VCaP (cell line): ENCODE measurements at regions not wholly inside any gene's neighbourhood (a gene's known extent, or its start where the extent isn't known, plus 50 kb on each side); places are given as distances from the start of the nearest gene placed in this dataset.

Source experiments
- H3K27ac ChIP-seq: fragments of 450-650 bp; 2 replicates; pipeline ENCODE4 v1.5.1; 2017
- TF ChIP-seq, protein P1 (sequence below): fragments of 450-650 bp; conservative IDR thresholded peaks from 2 replicates; pipeline ENCODE4 v1.5.1; 2017; ENCODE audit warnings: mild to moderate bottlenecking, moderate library complexity

DNA sequence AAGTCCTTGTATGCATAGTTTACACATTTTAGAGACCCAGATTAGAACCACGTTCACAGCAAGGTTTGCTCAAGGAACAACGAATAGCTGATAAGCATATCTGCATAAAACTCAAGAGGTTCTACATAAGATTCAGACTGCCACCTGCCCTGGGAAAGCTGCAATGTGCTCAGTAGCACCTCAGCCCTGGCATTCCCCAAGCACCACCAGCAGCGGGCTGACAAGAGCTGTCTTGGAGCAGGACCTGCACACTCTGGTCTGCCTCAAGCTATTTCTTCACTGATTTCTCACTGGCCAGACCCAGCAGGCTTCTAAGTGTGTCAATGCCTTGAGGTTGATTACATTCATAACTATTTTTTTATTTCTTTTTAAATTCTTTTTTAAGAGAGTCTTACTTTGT lies 65.8 kb upstream of the UQCRFS1 start:
- no peak overlapping the region for H3K27ac ChIP-seq
- TF ChIP-seq, protein P1, sequence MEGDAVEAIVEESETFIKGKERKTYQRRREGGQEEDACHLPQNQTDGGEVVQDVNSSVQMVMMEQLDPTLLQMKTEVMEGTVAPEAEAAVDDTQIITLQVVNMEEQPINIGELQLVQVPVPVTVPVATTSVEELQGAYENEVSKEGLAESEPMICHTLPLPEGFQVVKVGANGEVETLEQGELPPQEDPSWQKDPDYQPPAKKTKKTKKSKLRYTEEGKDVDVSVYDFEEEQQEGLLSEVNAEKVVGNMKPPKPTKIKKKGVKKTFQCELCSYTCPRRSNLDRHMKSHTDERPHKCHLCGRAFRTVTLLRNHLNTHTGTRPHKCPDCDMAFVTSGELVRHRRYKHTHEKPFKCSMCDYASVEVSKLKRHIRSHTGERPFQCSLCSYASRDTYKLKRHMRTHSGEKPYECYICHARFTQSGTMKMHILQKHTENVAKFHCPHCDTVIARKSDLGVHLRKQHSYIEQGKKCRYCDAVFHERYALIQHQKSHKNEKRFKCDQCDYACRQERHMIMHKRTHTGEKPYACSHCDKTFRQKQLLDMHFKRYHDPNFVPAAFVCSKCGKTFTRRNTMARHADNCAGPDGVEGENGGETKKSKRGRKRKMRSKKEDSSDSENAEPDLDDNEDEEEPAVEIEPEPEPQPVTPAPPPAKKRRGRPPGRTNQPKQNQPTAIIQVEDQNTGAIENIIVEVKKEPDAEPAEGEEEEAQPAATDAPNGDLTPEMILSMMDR, result no peak

DNA sequence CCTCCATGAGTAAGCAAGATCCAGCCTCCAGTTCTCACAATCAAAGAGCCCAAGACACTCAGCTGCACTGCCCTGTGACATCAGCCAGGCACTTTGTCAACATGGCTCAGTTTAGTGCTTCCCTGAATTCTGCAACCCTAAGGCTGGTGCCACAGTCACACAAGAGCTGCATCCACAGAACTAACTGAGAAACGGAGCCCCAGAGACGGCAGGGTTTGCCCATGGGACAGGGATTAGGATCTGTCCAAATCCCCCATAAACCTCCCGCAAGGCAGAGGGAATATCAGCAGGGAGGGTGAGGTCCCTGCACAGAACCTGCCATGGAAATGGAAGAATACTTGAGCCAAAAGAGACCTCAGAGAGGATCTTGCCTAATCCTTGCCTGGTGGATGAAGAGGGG lies 70.4 kb upstream of the UQCRFS1 start:
- TF ChIP-seq, protein P1, result no peak
- no peak overlapping the region for H3K27ac ChIP-seq

DNA sequence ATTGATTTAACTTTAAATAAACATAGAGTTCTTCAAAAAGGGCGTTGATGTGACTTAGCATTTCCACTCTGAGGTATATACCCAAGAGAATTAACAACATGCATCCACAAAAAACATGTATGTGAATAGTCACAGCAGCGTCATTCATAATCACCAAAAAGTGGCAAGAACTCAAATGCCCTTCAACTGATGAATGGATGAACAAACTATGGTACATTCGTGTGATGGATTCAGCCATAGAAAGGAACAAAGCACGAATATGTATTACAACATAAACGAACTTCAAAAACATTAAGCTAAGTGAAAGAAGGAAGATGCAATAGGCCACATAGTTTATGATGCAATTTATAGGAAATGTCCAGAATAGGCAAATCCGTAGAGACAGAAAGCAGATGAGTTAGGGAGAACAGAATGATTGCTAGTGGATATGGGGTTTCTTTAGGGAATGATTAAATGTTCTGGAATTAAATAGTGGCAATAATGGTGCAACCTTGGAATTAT lies 72.3 kb upstream of the UQCRFS1 start:
- H3K27ac ChIP-seq, result no peak overlapping the region
- TF ChIP-seq, protein P1, result no peak

DNA sequence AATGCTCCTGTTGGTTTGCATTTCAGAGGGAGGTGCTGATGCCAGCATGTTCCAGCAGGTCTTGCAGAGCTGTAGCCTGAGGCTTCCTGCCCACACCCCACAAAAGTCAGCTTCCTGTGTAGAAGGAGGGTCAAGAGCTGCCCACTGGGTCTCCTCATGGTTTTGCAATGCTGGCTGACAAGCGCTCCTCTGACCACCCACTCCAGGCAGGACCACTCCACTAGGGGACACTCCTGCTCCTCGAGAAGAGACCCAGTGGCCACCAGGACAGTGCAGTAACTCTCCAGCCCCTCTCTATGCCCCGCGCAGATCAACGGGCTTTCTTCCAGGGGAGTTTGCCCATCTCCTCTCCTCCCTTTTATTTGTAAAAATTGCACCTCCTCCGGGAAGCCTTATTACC lies 72.9 kb upstream of the UQCRFS1 start:
- no peak overlapping the region for H3K27ac ChIP-seq
- TF ChIP-seq, protein P1, result no peak

DNA sequence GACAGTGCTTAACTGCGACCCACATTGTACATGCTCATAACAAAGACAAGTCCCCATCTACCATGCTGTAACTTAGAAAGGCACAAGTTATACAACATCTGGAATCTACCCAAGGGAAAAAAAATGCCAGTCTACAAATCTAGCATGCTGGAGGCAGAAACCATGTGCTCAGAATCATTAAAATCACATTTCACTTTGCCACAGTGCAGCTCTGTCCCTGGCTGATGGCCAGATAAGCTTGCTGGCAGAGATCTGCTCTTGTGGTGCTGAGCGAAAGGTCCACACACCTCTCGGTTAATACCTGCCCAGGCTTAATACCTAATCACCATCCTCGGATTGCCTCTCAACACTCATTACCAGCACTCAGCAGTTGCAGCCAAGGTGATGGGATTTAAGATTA lies 74.1 kb upstream of the UQCRFS1 start:
- H3K27ac ChIP-seq, result no peak overlapping the region

DNA sequence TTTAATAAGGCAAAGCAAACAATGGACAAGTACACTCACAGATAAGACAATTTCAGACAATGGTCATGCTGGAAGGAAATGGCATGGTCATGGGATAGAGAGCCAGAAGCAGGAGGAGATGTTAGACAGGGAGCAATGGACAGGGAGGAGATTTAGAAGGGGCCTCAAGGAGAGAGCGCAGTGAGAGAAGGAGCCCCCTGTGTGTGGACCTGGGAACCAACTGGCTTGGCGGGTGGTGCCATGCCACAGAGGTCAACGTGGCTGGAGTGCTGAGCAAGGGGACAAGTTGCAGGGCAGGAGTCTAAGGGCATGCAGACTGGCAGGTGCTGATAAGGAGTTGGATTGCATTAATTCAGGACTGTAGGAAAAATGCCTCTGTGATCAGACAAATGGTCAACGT lies 75.3 kb upstream of the UQCRFS1 start:
- TF ChIP-seq, protein P1, result no peak
- H3K27ac ChIP-seq, result no peak overlapping the region

More for the DNA sequence above, 74.1 kb upstream of the UQCRFS1 start:
- TF ChIP-seq, protein P1, result no peak

DNA sequence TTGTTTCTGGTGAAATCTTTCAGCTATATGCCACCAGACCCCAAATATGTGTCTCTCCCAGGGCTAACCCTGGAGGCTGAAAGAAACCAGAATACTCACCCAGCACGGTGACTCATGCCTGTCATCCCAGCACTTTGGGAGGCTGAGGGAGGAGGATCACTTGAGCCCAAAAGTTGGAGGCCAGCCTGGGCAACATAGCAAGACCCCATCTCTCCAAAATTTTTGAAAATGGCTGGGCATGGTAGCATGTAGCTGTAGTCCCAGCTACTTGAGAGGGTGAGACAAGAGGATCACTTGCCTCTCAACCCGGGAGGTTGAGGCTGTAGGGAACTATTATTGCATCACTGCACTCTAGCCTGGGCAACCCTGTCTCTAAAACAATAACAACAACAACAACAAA lies 76.1 kb upstream of the UQCRFS1 start:
- no peak overlapping the region for H3K27ac ChIP-seq
- TF ChIP-seq, protein P1, result no peak
